Transverse colon (tissue), 4 donors: ENCODE measurements at regions not wholly inside any gene's neighbourhood (a gene's known extent, or its start where the extent isn't known, plus 50 kb on each side); places are given as distances from the start of the nearest gene placed in this dataset.

Experiments used
- POLR2A ChIP-seq: fragments of 450-650 bp; IDR thresholded peaks from one replicate; pipeline ENCODE4 v1.6.1; 2016; ENCODE audit warnings: antibody characterized with exemption, mild to moderate bottlenecking, moderate library complexity
- POLR2AphosphoS5 ChIP-seq, 3 donors: sonication (generic); formaldehyde crosslinking; IDR thresholded peaks; one replicate each; pipeline ENCODE4 v1.6.1; 2016; ENCODE audit warnings: antibody characterized with exemption in 3 of 3
- TF ChIP-seq, protein P1 (sequence below), 5 experiments: fragments of 200-600 bp in 3 of 5; fragments of 450-650 bp in 2 of 5; sonication (generic) in 3 of 5; IDR thresholded peaks; 1 replicate in 2 of 5; 2 replicates in 3 of 5; pipeline ENCODE4 v1.5.1; 2016 to 2017; ENCODE audit warnings: antibody characterized with exemption in 5 of 5, inconsistent platforms in 3 of 5, mild to moderate bottlenecking in 2 of 5, moderate library complexity in 1 of 5

DNA sequence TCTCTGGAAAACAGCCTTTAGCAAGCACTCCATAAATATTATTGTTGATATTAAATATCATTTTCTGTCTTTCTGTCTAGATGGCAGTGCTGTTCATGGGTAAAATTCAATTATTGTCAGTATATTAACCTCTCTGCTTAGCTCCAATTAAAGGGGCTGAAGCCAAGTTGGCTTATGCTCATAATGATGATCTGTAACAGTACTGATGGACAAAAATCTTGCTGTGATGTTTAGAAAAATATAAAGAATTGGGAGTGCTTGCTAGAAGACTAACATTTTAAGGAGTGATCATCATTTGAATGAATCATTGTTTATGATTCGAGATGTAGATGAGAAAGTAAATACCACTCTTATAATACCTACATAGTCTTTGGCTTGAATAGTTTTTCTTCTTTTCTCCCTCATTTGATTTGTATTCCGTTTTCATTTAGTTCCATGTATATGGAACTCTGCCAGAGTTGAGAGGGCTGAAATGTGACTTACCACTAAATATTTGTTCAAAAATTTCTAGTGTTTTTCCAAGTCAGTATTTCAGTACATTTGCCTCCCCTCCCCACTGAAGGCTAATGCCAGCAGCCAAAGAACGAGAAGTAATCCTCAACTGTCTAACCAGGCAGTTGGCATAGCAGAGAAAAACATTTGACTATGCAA is 538.3 kb downstream of the CSNK1G3 start:
- TF ChIP-seq, protein P1, sequence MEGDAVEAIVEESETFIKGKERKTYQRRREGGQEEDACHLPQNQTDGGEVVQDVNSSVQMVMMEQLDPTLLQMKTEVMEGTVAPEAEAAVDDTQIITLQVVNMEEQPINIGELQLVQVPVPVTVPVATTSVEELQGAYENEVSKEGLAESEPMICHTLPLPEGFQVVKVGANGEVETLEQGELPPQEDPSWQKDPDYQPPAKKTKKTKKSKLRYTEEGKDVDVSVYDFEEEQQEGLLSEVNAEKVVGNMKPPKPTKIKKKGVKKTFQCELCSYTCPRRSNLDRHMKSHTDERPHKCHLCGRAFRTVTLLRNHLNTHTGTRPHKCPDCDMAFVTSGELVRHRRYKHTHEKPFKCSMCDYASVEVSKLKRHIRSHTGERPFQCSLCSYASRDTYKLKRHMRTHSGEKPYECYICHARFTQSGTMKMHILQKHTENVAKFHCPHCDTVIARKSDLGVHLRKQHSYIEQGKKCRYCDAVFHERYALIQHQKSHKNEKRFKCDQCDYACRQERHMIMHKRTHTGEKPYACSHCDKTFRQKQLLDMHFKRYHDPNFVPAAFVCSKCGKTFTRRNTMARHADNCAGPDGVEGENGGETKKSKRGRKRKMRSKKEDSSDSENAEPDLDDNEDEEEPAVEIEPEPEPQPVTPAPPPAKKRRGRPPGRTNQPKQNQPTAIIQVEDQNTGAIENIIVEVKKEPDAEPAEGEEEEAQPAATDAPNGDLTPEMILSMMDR (IDR thresholded peaks at IDR 0.05), result no peak
- TF ChIP-seq POLR2A, result no peak
- no peak for TF ChIP-seq POLR2AphosphoS5 (IDR thresholded peaks at IDR 0.05)
